ENCODE measurements at regions not wholly inside any gene's neighbourhood (a gene's known extent, or its start where the extent isn't known, plus 50 kb on each side); places are given as distances from the start of the nearest gene placed in this dataset.
"Not testable (repeated sequence)": the region's sequence is repeated elsewhere in the genome, so short reads cannot be mapped to it uniquely, and the experiment has no call there.

GRCh38 chr10:28995497-28995896 is 293.4 kb upstream of the LYZL1 start:
- in situ Hi-C loops (cut with HindIII; ENCODE audit: low pct_unique_long_range_greater_than_20kb, low sequenced_read_pairs) = no loop called here
- TF ChIP-seq JUND (IDR thresholded peaks at IDR 0.05; ENCODE audit: low read depth) = no peak
- no peak for DNase-seq (ENCODE audit: low read depth in 1 of 2, low spot score in 1 of 2)

DNA sequence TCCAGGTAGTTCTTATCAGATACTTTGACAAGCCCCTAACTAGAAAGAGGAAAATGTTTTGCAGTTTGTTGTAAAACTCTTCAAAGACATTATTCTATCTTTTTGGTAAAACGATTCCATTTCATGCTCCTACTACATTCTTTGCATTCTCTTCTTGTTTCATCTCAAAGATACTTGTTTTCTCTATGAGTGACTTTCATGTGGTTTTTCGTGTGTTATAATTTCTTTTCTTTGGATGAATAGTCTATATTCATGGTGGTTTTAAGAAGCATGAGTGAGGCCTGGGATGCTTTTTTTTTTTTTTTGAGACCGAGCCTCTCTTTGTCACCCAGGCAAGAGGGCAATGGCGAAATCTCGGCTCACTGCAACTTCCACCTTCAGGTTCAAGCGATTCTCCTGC is 292.5 kb upstream of the LYZL1 start:
- no peak for TF ChIP-seq JUND (IDR thresholded peaks at IDR 0.05; ENCODE audit: low read depth)
- DNase-seq (ENCODE audit: low read depth in 1 of 2, low spot score in 1 of 2) = no peak
- in situ Hi-C loops (cut with HindIII; ENCODE audit: low pct_unique_long_range_greater_than_20kb, low sequenced_read_pairs) = no loop called here

GRCh38 chr10:28996947-28997551 is 291.8 kb upstream of the LYZL1 start:
- TF ChIP-seq JUND (IDR thresholded peaks at IDR 0.05; ENCODE audit: low read depth) = no peak

GRCh38 chr10:28997734-28998133 is 291.1 kb upstream of the LYZL1 start:
- DNase-seq (ENCODE audit: low read depth in 1 of 2, low spot score in 1 of 2) = peak in 1 of 2 experiments; percentile 58
- TF ChIP-seq JUND (IDR thresholded peaks at IDR 0.05; ENCODE audit: low read depth) = no peak
- in situ Hi-C loops (cut with HindIII; ENCODE audit: low pct_unique_long_range_greater_than_20kb, low sequenced_read_pairs) = no loop called here

More at GRCh38 chr10:28996947-28997551, 291.8 kb upstream of the LYZL1 start:
- DNase-seq (ENCODE audit: low read depth in 1 of 2, low spot score in 1 of 2) = no peak
- in situ Hi-C loops (cut with HindIII; ENCODE audit: low pct_unique_long_range_greater_than_20kb, low sequenced_read_pairs) = no loop called here

- DNase-seq (ENCODE audit: low read depth in 1 of 2, low spot score in 1 of 2) = no peak
- no peak for TF ChIP-seq JUND (IDR thresholded peaks at IDR 0.05; ENCODE audit: low read depth)
- in situ Hi-C loops (cut with HindIII; ENCODE audit: low pct_unique_long_range_greater_than_20kb, low sequenced_read_pairs) = no loop called here
Measured at GRCh38 chr10:29001801-29002200, 287.1 kb upstream of the LYZL1 start.

DNA sequence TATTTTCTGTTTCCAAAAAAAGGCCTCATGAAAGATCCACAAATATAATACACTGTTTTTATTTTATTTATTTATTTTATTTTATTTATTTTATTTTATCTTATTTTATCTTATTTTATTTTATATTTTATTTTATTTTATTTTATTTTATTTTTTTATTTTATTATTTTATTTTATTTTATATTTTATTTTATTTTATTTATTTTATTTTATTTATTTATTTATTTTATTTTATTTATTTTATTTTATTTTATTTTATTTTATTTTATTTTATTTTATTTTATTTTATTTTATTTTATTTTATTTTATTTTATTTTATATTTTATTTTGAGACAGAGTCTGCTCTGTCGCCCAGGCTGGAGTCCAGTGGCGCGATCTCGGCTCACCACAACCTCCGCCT is 285.9 kb upstream of the LYZL1 start:
- DNase-seq (ENCODE audit: low read depth in 1 of 2, low spot score in 1 of 2); in situ Hi-C loops (cut with HindIII; ENCODE audit: low pct_unique_long_range_greater_than_20kb, low sequenced_read_pairs): not testable (repeated sequence)

DNA sequence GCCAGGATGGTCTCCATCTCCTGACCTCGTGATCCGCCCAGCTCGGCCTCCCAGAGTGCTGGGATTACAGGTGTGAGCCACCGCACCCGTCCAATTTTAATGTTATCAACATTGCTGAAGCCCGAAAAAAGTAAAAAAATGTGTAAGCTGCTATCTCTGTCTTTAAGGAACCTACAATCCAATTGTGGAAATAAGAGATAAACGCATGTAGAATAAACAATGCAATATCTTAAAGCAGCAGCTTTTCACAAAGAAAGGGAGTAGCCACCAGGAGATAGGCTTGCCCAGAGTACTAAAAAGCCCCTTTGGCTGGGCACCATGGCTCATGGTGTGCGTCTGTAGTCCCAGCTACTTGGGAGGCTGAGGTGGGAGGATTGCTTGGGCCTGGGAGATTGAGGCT is 282.9 kb upstream of the LYZL1 start:
- in situ Hi-C loops (cut with HindIII; ENCODE audit: low pct_unique_long_range_greater_than_20kb, low sequenced_read_pairs) = no loop called here
- no peak for TF ChIP-seq JUND (IDR thresholded peaks at IDR 0.05; ENCODE audit: low read depth)

GRCh38 chr10:29007370-29007747 is 281.5 kb upstream of the LYZL1 start:
- no peak for TF ChIP-seq JUND (IDR thresholded peaks at IDR 0.05; ENCODE audit: low read depth)
- in situ Hi-C loops (cut with HindIII; ENCODE audit: low pct_unique_long_range_greater_than_20kb, low sequenced_read_pairs) = no loop called here
- no peak for DNase-seq (ENCODE audit: low read depth in 1 of 2, low spot score in 1 of 2)

More for the DNA sequence above, 282.9 kb upstream of the LYZL1 start:
- no peak for DNase-seq (ENCODE audit: low read depth in 1 of 2, low spot score in 1 of 2)

DNA sequence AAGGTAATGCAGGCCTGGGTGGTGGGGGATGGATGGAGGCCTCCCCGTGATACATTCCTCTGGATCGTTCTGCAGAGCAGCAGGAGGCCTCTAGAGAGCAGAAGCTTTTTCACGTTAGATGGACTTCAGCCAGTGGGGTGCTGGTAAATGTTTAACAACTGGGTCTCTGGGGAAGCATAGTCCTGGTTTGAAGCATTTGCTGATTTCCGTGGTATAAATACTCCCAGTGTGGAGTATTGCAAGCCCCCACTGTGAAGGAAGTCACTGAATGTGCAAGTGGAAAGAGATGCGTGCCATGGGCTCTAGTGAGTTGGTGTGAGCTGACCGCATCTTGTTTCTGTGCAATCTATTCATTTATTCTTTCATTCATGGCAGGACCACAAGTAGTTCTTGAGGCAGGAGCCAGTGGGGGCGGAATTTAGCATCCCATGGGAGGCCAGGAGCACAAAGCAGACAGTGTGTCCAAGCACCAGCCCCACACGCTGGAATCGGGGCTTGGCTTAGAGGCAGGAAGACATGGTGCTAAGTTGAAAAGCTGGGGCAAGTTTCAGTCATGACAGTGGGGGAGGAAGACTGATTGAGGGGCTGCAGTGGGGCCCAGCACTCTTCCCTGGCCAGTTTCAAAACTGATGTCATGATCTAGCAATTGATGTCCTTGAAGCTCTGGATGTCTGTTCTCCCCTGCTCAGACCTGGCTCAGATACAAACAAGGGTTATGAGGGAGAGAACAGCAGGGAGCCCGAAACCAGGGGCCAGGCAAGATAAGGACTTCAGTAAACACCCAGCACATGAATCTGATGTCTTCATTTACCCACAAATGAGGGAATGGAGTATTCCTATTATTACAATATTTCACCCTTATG is 280.9 kb upstream of the LYZL1 start:
- in situ Hi-C loops (cut with HindIII; ENCODE audit: low pct_unique_long_range_greater_than_20kb, low sequenced_read_pairs) = no loop called here
- no peak for DNase-seq (ENCODE audit: low read depth in 1 of 2, low spot score in 1 of 2)
- TF ChIP-seq JUND (IDR thresholded peaks at IDR 0.05; ENCODE audit: low read depth) = no peak

DNA sequence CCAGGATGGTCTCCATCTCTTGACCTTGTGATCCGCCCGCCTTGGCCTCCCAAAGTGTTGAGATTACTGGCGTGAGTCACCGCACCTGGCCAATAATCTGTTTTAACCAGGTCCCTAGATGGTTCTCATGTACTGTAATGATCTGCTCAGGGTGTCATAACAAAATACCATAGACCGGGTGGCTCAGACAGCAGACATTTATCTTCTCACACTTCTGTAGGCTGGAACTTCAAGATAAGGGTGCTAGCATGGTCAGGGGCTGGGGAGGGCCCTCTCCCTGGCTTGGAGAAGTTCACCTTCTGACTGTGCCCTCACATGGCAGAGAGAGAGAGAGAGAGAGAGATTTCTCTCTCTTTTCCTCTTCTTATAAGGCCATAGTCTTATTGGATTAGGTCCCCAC is 279.4 kb upstream of the LYZL1 start:
- in situ Hi-C loops (cut with HindIII; ENCODE audit: low pct_unique_long_range_greater_than_20kb, low sequenced_read_pairs) = no loop called here
- no peak for DNase-seq (ENCODE audit: low read depth in 1 of 2, low spot score in 1 of 2)
- TF ChIP-seq JUND (IDR thresholded peaks at IDR 0.05; ENCODE audit: low read depth) = no peak

DNA sequence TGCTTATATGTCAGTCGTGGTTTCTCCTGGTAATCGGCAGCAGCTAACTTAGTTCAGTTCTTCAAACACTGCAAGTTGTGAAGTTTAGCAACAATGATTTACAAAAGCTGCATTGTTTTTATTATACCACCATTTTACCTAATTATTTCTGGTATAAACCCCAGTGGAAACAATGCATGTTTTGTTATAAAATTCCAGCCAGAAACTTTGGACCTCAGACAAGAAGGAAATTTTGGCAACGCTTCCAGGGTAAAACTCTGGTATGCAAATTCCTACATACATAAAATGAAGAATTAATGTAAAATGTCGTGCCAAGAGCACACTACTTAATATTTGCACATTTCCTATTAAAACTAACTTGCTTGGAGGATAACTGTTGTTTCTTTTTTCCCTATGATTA is 277.4 kb upstream of the LYZL1 start:
- no peak for TF ChIP-seq JUND (IDR thresholded peaks at IDR 0.05; ENCODE audit: low read depth)
- DNase-seq (ENCODE audit: low read depth in 1 of 2, low spot score in 1 of 2) = no peak
- in situ Hi-C loops (cut with HindIII; ENCODE audit: low pct_unique_long_range_greater_than_20kb, low sequenced_read_pairs) = no loop called here

DNA sequence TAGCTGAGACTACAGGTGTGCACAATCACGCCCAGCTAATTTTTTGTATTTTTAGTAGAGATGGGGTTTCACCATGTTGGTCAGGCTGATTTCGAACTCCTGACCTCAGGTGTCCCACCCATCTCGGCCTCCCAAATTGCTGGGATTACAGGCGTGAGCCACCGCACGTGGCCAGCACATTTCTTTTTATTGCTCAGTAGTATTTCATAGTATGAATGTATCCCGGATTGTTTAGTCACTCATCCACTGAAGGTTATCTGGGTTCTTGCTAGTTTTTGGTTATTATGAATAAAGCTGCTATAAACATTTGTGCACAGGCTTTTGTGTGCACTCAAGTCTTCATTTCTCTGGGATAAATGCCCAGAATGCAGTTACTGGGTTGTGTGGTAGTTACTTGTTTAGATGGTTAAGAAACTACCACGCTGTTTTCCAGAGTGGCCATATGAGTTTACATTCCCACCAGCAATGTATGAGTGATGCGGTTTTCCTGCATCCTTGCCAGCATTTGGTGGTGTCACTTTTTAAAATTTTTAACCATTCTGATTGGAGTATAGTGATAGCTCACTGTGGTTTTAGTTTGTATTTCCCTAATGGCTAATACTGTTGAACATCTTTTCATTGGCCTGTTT is 275.8 kb upstream of the LYZL1 start:
- DNase-seq (ENCODE audit: low read depth in 1 of 2, low spot score in 1 of 2) = no peak
- in situ Hi-C loops (cut with HindIII; ENCODE audit: low pct_unique_long_range_greater_than_20kb, low sequenced_read_pairs) = no loop called here
- no peak for TF ChIP-seq JUND (IDR thresholded peaks at IDR 0.05; ENCODE audit: low read depth)

DNA sequence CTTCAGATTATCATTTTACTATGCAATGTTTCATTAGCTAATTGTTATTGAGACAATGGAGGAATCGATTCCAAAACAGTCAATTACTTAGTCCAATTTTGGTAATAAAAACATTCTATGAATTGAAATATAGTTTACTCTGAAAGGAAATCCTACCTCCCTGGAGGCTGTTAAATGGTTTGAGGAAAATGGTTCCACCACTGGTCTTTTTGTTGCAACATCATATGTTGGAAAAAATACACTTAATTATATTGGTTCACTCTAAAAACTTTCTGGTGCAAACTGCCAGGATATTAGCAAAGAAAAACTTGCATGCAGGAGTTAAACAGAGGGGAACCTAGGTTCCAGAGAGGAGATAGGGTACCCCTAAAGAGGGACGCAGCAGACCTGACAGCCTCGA is 267.3 kb upstream of the LYZL1 start:
- in situ Hi-C loops (cut with HindIII; ENCODE audit: low pct_unique_long_range_greater_than_20kb, low sequenced_read_pairs) = no loop called here
- DNase-seq (ENCODE audit: low read depth in 1 of 2, low spot score in 1 of 2) = no peak
- no peak for TF ChIP-seq JUND (IDR thresholded peaks at IDR 0.05; ENCODE audit: low read depth)

Measured in T47D (cell line).